ENCODE measurements at regions not wholly inside any gene's neighbourhood (a gene's known extent, or its start where the extent isn't known, plus 50 kb on each side); places are given as distances from the start of the nearest gene placed in this dataset.

DNA sequence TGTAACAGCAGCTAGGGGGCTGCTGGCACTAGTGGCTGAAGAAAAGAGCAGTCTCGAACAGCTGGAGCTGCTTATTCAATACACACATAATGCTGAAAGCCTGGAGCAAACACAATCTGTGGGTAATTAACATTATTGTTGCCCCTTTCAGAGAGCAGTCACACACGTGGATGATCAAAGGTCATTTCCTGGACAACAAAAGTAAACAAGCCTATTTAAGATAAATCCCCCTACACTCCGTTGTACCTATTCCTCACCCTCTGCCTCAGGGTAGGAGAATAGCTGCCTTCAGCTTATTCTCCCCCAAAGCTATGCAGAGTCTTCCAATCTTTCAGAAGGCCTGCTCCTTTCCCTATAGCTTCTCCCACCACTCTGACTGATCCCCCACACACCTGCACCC lies 803.9 kb downstream of the C4orf33 start:
- Histone ChIP-seq H3K79me2 (ENCODE audit: control insufficient read depth, insufficient read depth, low read length) (no peaks in the 10 kb centered on the region), H3K9me3 (ENCODE audit: control insufficient read depth, low read depth, low read length) (no peaks in the 10 kb centered on the region), H3K4me1 (ENCODE audit: control insufficient read depth, extremely low read depth, insufficient read depth, low read length) (no peaks in the 10 kb centered on the region), H3K27ac (ENCODE audit: control insufficient read depth, insufficient read depth, low read length) (no peak overlapping the region), H3K9me1 (ENCODE audit: control insufficient read depth, extremely low read depth, insufficient read depth, low read length) (no peaks in the 10 kb centered on the region), H3K4me3 (ENCODE audit: control insufficient read depth in 2 of 3, extremely low read depth in 1 of 3, insufficient read depth in 2 of 3, low read depth in 1 of 3, low read length in 3 of 3) (no peak overlapping the region), H3K9ac (ENCODE audit: control insufficient read depth, extremely low read depth, insufficient read depth, low read length) (no peak overlapping the region), H4K20me1 (ENCODE audit: control insufficient read depth, extremely low read depth, insufficient read depth, low read length) (no peaks in the 10 kb centered on the region), H3K27me3 (ENCODE audit: control insufficient read depth, extremely low read depth, insufficient read depth, low read length) (no peaks in the 10 kb centered on the region), H3K36me3 (ENCODE audit: control insufficient read depth in 2 of 2, extremely low read depth in 1 of 2, insufficient read depth in 2 of 2, low read length in 2 of 2) (no peaks in the 10 kb centered on the region), H2AFZ (ENCODE audit: control insufficient read depth, low read length) (no peak overlapping the region), H3K4me2 (ENCODE audit: control insufficient read depth, extremely low read depth, insufficient read depth, low read depth, low read length) (no peak overlapping the region)
- dilution Hi-C loops (cut with MboI; ENCODE audit: extremely low pct_ligation_motif_present, low sequenced_read_pairs), result no loop called here
- DNase-seq (ENCODE audit: low read depth, low spot score) (no peak), FAIRE-seq (no peak)
- TF ChIP-seq EZH2 (IDR thresholded peaks at IDR 0.05; ENCODE audit: low read length), result no peak
- TF ChIP-seq, protein P1, sequence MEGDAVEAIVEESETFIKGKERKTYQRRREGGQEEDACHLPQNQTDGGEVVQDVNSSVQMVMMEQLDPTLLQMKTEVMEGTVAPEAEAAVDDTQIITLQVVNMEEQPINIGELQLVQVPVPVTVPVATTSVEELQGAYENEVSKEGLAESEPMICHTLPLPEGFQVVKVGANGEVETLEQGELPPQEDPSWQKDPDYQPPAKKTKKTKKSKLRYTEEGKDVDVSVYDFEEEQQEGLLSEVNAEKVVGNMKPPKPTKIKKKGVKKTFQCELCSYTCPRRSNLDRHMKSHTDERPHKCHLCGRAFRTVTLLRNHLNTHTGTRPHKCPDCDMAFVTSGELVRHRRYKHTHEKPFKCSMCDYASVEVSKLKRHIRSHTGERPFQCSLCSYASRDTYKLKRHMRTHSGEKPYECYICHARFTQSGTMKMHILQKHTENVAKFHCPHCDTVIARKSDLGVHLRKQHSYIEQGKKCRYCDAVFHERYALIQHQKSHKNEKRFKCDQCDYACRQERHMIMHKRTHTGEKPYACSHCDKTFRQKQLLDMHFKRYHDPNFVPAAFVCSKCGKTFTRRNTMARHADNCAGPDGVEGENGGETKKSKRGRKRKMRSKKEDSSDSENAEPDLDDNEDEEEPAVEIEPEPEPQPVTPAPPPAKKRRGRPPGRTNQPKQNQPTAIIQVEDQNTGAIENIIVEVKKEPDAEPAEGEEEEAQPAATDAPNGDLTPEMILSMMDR (optimal IDR thresholded peaks at IDR 0.05 in 1 of 3, IDR thresholded peaks at IDR 0.05 in 1 of 3, conservative IDR thresholded peaks at IDR 0.05 in 1 of 3; ENCODE audit: extremely low read depth in 1 of 3, insufficient read depth in 2 of 3, low read length in 3 of 3), result no peak

DNA sequence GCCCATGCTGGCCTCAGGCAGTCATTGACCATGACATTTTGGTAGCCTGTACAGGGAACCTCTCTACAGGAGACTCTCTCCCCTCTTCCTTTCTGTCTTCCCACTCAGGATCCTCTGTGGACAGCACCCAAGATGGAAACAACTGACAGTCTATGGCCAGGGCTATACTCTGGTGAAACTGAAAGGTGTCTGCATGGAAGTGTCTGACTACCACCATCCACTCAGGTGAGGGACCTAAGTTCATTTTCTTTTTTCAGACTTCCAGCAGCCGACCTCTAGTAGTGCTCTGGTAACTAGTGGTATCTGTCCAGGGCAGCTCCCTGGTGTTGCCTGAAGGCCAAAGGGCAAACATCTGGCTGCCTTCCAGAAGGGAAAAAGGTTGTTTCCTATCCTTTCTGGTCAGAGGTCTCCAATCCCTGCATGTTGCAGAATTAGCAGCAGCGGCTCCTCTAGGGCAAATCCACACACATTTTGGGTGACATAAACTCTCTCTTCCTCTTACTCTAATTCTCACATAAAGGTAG lies 804.5 kb downstream of the C4orf33 start:
- no peaks in the 10 kb centered on the region for H4K20me1 ChIP-seq (ENCODE audit: control insufficient read depth, extremely low read depth, insufficient read depth, low read length)
- no peaks in the 10 kb centered on the region for H3K4me1 ChIP-seq (ENCODE audit: control insufficient read depth, extremely low read depth, insufficient read depth, low read length)
- no peak overlapping the region for H3K4me2 ChIP-seq (ENCODE audit: control insufficient read depth, extremely low read depth, insufficient read depth, low read depth, low read length)
- TF ChIP-seq, protein P1 (optimal IDR thresholded peaks at IDR 0.05 in 1 of 3, IDR thresholded peaks at IDR 0.05 in 1 of 3, conservative IDR thresholded peaks at IDR 0.05 in 1 of 3; ENCODE audit: extremely low read depth in 1 of 3, insufficient read depth in 2 of 3, low read length in 3 of 3), result no peak
- TF ChIP-seq EZH2 (IDR thresholded peaks at IDR 0.05; ENCODE audit: low read length), result no peak
- no peak overlapping the region for H3K27ac ChIP-seq (ENCODE audit: control insufficient read depth, insufficient read depth, low read length)
- FAIRE-seq, result no peak
- no peak overlapping the region for H3K4me3 ChIP-seq (ENCODE audit: control insufficient read depth in 2 of 3, extremely low read depth in 1 of 3, insufficient read depth in 2 of 3, low read depth in 1 of 3, low read length in 3 of 3)
- no peaks in the 10 kb centered on the region for H3K9me1 ChIP-seq (ENCODE audit: control insufficient read depth, extremely low read depth, insufficient read depth, low read length)
- no peaks in the 10 kb centered on the region for H3K9me3 ChIP-seq (ENCODE audit: control insufficient read depth, low read depth, low read length)
- no peaks in the 10 kb centered on the region for H3K36me3 ChIP-seq (ENCODE audit: control insufficient read depth in 2 of 2, extremely low read depth in 1 of 2, insufficient read depth in 2 of 2, low read length in 2 of 2)
- dilution Hi-C loops (cut with MboI; ENCODE audit: extremely low pct_ligation_motif_present, low sequenced_read_pairs), result no loop called here
- H3K27me3 ChIP-seq (ENCODE audit: control insufficient read depth, extremely low read depth, insufficient read depth, low read length), result no peaks in the 10 kb centered on the region
- no peaks in the 10 kb centered on the region for H3K79me2 ChIP-seq (ENCODE audit: control insufficient read depth, insufficient read depth, low read length)
- H2AFZ ChIP-seq (ENCODE audit: control insufficient read depth, low read length), result no peak overlapping the region
- H3K9ac ChIP-seq (ENCODE audit: control insufficient read depth, extremely low read depth, insufficient read depth, low read length), result no peak overlapping the region
- no peak for DNase-seq (ENCODE audit: low read depth, low spot score)
